T-helper 2 cell treated with Interferon-gamma antibody and Interleukin-4, amounts not matched to agents 100 ng/mL and 5 ng/mL, for 36 hours (primary cell): ENCODE measurements at regions not wholly inside any gene's neighbourhood (a gene's known extent, or its start where the extent isn't known, plus 50 kb on each side); places are given as distances from the start of the nearest gene placed in this dataset.

ENCODE experiments used
- intact Hi-C: fragments of 100-400 bp; cut with micrococcal nuclease; formaldehyde crosslinking; loops from one replicate; pipeline ENCODE4 v1.15.1; 2023

DNA sequence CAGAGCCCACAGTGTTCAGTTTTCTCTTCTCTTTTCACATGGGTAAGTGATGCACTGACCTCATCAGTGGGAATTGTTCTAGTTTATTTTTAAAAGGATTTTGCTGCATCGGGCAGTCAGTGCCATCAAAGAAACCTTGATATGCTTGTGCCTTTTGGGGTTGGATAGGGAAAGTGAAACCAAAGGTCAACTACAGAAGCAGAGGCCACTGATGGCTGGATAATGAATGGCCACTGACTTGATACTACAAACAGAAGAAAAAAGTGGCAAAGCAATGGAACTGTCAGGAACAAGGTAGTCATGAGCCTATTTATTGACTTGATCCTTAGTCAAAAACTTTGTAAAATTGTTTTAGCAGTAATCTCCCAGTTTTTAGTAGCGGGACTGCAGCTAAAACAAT lies 636.3 kb upstream of the ZEB2 start:
- intact Hi-C loops: no loop called here

DNA sequence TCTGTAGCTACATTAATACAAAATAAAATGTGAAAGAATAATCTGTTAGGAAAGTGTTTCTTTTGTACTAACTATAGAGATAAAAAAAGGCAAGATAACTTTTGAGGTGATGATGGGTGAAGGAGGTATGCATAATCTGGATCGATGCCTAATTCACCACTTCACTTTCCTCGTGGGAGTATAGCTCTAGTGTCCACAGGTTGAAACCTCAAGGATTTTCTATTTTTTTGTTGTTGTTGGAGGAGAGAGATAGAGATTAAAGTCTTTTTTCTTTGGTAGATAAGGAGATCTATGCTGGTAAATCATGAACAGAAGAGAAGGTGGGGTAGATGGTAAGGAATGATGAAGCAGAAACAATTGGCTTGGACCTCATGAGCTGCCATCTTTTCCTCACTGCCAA lies 635.3 kb upstream of the ZEB2 start:
- intact Hi-C loops: no loop called here

DNA sequence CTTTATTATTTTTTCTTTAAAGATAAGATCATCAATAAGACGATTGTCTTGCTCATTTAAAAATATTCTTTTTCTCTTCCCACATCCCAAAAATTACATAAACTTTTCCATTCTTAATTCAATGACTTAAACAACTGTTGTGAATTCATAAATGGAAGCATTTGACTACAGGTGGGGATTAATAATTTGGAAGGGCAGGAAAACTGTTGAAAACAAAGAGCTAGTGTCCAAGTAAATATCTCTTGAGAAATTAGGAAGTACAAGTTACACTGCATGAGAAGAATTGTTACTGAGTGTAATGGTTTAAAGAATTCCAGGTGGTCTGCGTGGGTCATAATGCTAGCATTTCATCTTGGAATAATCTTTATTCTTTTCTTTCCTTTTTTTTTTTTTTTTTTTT lies 634.8 kb upstream of the ZEB2 start:
- intact Hi-C loops: no loop called here

DNA sequence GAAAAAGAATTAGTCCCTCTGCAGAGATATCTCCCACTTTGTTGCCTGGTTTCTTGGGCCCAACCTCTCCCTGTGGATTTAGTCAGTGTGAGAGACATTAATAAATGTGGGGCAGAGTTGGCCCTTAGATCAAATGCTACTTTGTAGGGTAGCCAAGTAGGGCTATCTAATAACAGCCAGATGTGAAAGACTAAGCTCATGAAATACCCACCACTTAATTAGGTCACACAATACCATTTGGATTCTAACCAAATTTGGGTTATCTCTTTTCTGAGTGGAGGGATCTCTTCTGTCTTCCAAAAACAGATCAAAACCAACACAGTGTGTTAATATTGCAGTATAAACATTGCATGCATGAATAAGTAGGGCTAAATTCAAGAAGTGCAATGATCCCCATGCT lies 626.8 kb upstream of the ZEB2 start:
- intact Hi-C loops: no loop called here

GRCh38 chr2:145144131-145144728 lies 624.3 kb upstream of the ZEB2 start:
- intact Hi-C loops: no loop called here

GRCh38 chr2:145141981-145142380 lies 622.1 kb upstream of the ZEB2 start:
- intact Hi-C loops: no loop called here

DNA sequence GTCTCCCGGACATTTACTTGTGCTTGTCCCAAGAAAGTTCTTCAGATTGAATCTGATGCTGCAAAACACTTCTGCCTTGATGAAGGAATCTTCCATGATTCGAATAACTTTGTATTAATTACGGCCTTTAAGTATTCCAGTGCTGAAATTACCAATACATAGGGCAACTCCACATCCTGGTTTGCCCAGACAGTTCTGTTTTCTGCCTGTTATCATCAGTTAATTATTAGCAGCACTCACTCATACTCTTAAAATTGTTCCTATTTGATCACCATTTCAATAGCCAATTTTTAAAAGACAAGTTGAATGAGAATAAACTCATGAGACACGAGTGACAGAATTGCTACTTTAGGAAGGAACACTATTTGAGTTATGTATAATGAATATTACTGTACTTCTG lies 620.7 kb upstream of the ZEB2 start:
- intact Hi-C loops: no loop called here

DNA sequence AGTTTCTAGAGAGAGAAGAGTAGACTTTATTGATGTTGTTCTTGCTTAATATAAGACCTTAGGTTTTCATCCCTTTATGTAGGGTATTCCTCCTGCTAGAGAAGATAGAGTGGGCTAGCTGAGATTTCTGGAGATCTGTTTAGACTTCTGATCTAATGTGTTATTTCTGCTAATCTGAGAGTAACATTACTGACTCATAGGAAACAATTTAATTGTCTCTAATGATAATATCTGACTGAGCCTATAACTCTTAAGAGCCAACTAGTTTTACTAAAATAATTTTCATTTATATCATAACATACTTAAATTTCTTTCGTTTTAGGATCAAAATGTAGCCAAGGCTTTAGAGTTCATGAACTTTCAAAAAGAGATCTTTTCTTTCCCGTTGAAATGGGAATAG lies 618.7 kb upstream of the ZEB2 start:
- intact Hi-C loops: no loop called here

DNA sequence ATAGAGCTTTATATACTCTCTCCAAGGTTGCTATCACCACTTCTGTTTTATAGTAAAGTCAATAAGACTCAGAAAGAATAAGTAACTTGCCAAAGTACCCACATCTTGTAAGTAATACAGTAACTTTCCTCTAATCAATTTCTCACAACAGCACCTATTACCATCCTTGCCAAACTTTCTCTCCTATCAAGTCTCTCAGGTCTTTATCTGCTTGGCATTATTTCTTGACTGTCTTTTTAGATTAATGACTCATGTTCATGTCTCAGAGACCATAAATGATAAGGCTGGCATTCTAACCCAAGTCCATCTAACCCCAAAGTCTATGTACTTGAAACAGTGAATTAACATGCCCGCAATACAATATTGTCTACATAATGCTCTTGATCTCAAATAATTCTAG lies 618.0 kb upstream of the ZEB2 start:
- intact Hi-C loops: no loop called here

DNA sequence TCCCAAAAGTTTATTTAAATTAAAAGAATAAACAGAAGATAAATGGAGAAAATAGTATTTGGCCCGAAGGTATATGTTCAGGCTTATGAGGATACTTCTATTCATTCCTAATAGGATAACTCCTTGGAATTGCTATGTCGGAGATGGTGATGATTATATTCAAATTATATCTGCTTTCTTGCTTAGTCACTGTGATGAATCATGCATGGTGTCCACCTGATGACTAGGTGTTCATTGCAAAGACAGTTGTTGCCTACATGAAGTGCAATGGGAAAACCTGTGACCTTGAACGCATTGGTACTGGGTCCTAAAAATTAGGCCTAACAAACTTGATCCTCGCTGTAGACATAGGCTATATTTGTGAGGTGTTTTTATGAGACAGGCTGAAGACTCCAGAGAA lies 617.3 kb upstream of the ZEB2 start:
- intact Hi-C loops: no loop called here

DNA sequence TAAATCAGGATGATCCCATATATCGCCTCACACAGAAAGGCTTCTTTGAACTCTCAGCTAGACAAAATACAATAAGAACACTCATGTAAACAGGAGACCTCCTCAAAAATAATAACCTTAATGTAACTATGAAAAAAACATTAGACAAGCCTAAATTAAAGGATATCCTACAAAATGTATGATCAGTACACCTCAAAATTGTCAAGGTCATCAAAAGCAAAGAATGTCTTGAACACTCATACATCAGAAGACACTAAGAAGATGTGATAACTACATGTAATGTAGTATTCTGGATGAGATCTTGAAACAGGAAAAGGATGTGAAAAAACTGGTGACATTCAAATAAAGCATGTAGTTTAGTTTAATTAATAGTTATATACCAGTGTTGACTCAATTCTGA lies 616.8 kb upstream of the ZEB2 start:
- intact Hi-C loops: no loop called here

GRCh38 chr2:145126146-145126545 lies 606.2 kb upstream of the ZEB2 start:
- intact Hi-C loops: no loop called here

GRCh38 chr2:145124085-145124484 lies 604.2 kb upstream of the ZEB2 start:
- intact Hi-C loops: no loop called here

- intact Hi-C loops: no loop called here
These were observed 603.7 kb upstream of the ZEB2 start for GRCh38 chr2:145123606-145124005.

GRCh38 chr2:145119225-145119624 lies 599.3 kb upstream of the ZEB2 start:
- intact Hi-C loops: no loop called here

DNA sequence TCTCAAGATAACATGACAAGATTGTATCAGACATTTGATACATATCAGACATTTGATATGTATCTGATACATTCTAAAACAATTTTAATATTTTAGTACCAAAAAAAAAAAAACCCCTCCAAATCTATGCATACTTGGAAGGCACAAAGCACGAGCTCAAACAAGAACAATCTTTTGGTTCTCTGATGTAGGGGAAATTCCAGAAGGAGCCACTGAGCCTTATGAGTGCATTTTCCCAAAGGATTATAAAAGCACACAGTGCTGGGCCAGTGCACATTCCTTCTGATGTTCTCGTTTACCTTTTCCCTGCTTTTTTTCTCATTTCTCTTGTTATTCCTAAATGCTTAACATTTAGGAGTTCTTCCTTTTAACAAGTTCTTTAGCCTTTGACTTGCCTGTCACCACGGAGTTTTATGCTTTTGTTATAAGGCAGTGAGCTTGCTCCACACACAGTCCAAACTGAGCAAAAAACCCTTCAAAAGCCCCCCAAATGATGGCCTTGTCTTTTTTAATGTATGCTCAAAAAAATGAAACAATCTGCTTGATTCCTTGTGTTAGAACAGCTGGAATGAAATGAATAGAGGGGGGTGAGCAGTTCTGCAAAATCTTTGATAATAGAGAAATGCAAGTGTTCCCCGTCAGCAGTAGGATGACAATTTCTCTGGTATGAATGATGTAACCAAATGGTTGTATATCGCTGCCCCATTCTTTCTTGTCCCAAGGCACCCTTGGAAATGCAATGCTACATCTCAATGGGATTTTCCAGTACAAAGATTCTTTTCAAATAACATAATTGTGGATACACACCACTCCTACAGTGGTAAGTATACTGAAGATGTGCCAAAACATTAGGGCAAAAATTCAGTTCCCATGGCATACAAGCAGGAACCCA lies 597.2 kb upstream of the ZEB2 start:
- intact Hi-C loops: no loop called here

DNA sequence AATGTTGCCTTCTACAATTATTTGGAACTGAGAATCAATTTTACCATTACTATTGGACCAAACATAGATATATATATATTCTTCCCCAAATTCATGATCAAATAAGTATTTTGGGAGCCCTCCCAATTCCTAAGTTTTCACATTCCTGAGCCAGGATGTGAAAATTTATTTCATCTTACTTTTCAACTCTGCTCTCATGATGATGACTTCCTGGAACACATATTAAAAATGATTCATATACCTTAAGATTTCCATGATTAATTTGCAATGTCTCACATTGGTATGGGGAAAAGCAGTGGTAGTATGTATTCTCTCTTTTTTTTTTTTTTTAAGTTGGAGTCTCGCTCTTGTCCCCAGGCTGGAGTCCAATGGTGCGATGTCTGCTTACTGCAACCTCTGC lies 596.1 kb upstream of the ZEB2 start:
- intact Hi-C loops: no loop called here

- intact Hi-C loops: no loop called here
These were observed 594.8 kb upstream of the ZEB2 start for GRCh38 chr2:145114726-145115125.

GRCh38 chr2:145112467-145112866 lies 592.5 kb upstream of the ZEB2 start:
- intact Hi-C loops: no loop called here

GRCh38 chr2:145110668-145111356 lies 590.9 kb upstream of the ZEB2 start:
- intact Hi-C loops: no loop called here

DNA sequence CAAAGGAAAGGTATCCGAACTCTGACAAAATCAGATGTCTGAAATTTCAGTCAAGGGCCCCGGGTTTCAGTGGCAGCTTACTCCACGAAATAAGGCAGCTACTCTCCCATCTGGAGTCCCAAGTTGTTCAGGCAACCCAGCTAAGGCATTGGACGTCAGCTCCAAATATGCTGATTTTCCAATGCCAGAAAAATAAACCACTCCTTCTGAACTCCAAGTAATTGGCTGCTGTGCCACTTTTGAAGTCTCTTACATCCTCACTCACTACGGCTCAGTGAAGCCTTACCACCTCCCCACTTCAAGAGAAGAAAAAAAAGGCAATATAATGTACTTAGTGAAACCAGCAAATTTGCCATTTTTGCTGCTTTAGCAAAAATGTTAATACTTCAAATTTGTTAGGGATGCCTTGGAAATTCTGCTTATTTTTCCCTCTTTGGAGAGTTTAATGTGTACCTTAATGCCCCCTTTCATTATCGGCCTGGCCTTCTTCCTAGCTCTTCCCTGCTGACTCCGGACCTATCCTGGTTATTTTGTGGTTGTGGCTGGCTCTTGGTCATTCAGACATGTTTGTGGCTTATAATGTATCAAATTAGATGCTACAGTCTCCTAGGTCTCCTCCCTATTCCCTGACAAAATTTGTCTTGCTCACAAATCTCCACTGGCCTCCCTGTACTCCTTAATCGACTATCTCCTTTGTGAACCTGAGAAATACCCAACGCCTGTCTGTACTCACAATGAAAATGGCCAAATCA lies 589.2 kb upstream of the ZEB2 start:
- intact Hi-C loops: no loop called here

DNA sequence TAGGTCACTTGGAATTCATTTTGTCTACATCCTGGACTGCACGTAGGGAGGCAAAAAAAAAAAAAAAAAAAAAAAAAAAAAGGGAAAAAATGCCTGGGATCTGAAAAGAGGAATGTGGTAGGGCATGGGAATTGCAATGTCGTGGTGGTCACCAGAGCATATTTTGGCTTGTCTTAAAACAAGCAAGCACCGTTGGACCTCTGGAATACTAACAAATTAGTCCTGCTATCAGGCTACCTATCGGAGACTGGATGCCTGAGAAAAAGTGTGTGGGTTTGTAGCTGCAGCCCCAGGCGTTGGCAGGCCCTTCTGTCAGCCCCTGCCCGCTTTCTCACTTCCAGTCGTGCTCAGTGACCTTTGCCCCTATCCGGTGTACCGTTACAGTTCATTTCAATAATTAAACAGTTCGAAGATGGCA lies 588.5 kb upstream of the ZEB2 start:
- intact Hi-C loops: no loop called here
